Right lobe of liver (tissue), 4 donors: ENCODE measurements at regions not wholly inside any gene's neighbourhood (a gene's known extent, or its start where the extent isn't known, plus 50 kb on each side); places are given as distances from the start of the nearest gene placed in this dataset.

Source experiments
- POLR2A ChIP-seq: fragments of 450-650 bp; IDR thresholded peaks from one replicate; pipeline ENCODE4 v1.6.1; 2017; ENCODE audit warnings: antibody characterized with exemption, mild to moderate bottlenecking
- TF ChIP-seq, protein P1 (sequence below), 4 donors: fragments of 200-600 bp in 3 of 4; fragments of 450-650 bp in 1 of 4; IDR thresholded peaks; one replicate each; pipeline versions ENCODE4 v1.5.1 to v1.8.0; 2016 to 2022; ENCODE audit warnings: antibody characterized with exemption in 4 of 4, mild to moderate bottlenecking in 2 of 4
- donor health status: DM: no; HTN: no; CAD: no.
- donor health status: DM: no; HTN: no; CAD: no.
- donor health status: DM: no; HTN: yes; CAD: no.

DNA sequence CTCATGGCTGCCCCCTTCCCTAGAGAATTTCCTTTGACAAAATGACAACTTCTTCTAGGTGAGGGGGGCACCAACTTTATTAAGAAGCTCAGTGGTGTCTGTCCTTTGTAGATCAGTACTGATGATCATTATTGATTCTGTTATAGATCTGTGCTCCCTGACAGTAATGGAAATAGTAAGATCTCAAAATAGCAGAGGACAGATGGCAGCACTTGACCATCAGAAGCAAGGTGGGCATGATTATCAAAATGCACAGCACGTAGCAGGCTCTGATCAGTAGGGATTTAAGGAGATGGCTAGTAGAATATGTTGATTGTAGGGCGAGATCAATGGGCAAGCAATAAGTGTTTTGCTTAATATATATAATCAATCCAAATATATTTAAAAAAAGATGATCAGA lies 208.6 kb upstream of the HDDC2 start:
- TF ChIP-seq, protein P1, sequence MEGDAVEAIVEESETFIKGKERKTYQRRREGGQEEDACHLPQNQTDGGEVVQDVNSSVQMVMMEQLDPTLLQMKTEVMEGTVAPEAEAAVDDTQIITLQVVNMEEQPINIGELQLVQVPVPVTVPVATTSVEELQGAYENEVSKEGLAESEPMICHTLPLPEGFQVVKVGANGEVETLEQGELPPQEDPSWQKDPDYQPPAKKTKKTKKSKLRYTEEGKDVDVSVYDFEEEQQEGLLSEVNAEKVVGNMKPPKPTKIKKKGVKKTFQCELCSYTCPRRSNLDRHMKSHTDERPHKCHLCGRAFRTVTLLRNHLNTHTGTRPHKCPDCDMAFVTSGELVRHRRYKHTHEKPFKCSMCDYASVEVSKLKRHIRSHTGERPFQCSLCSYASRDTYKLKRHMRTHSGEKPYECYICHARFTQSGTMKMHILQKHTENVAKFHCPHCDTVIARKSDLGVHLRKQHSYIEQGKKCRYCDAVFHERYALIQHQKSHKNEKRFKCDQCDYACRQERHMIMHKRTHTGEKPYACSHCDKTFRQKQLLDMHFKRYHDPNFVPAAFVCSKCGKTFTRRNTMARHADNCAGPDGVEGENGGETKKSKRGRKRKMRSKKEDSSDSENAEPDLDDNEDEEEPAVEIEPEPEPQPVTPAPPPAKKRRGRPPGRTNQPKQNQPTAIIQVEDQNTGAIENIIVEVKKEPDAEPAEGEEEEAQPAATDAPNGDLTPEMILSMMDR (IDR thresholded peaks at IDR 0.05), result no peak
- TF ChIP-seq POLR2A, result no peak
